NCI-H345 treated with DMSO at 0.1 percent for 48 hours (cell line): ENCODE measurements at regions not wholly inside any gene's neighbourhood (a gene's known extent, or its start where the extent isn't known, plus 50 kb on each side); places are given as distances from the start of the nearest gene placed in this dataset.
A peak's percentile ranks its signal among the peaks of the same experiment; 100 is the strongest.

Experiments used
- DNase-seq: peaks from one replicate; lab custom pipeline; 2025; ENCODE audit not compliant: unreplicated experiment; lab: John Stamatoyannopoulos, UW

- DNase-seq: no peak
Measured at GRCh38 chr7:96415293-96415940, 93.5 kb upstream of the SLC25A13 start.

DNA sequence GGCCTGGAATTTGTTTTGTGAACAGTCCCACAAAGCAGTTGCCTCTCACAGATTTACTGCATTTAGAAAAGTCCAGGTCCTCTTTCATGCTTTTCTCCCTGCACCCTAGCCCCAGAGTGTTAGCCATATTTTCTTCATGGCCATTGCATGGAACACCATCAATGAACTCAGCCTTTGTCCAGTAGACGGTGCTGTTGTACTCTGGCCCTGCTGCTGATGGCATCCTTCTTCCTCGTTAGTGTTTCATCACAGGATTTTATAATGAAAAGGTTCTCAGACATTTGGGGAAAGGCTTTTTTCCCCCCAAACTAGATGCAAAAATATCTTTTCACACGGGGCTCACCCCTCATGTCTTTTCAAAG is 93.0 kb upstream of the SLC25A13 start:
- DNase-seq: peak; percentile 16

GRCh38 chr7:96410126-96410839 is 88.4 kb upstream of the SLC25A13 start:
- no peak for DNase-seq

GRCh38 chr7:96408881-96409280 is 87.0 kb upstream of the SLC25A13 start:
- DNase-seq: no peak

GRCh38 chr7:96407427-96407826 is 85.5 kb upstream of the SLC25A13 start:
- DNase-seq: no peak

DNA sequence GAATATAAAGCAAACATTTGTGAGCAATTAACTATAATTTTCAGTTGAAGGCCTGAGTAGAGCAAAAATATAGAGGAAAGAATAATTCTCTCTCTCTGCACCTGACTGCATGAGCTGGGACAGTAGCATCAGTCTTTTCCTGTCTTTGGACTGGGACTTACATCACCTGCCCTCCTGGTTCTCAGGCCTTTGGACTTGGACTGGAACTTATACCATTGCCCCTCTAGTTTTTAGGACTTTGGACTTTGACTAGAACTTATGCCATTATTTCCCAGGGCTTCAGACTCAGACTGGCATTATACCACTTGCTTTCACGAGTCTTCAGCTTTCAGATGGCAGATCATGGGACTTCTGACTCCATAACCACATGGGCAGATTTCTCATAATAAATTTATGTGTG is 81.0 kb upstream of the SLC25A13 start:
- DNase-seq: no peak

DNA sequence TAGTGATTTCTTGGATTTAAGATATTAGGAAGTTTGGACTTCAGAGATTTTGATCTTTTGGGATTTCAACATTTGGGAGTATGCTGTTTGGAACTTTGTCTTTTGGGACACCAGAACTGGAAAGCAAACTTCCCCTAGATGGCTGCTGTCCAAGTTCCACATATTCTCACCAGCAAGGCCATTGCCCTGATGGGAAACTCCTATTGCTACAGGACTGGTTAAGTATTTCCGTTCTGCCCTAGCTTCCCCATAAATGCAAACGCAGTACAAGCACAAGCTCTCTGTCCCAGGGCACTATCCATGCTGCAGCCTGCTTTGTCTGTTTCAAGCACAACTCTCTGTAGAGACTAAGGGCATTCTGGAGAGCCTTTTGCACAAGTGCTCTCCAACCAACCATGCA is 79.3 kb upstream of the SLC25A13 start:
- no peak for DNase-seq

DNA sequence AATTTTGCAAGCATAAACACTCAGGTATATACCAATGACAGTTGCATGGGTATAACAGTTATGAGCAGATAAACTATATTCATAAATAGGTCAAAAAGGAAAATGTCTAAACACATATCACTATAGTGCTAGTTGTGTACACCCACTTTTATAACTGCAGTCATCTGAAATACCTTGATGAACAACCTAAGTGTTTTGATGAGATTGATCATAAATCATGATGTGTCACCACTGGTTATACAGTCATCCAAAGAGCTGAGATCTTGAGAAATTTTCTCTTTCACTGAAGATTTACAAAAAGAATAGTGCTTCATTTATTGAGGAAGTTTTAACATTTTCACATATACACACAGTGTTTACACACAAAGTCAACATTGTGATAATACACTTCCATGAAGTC is 78.6 kb upstream of the SLC25A13 start:
- DNase-seq: no peak

- DNase-seq: no peak
Measured at GRCh38 chr7:96400001-96400400, 78.1 kb upstream of the SLC25A13 start.

DNA sequence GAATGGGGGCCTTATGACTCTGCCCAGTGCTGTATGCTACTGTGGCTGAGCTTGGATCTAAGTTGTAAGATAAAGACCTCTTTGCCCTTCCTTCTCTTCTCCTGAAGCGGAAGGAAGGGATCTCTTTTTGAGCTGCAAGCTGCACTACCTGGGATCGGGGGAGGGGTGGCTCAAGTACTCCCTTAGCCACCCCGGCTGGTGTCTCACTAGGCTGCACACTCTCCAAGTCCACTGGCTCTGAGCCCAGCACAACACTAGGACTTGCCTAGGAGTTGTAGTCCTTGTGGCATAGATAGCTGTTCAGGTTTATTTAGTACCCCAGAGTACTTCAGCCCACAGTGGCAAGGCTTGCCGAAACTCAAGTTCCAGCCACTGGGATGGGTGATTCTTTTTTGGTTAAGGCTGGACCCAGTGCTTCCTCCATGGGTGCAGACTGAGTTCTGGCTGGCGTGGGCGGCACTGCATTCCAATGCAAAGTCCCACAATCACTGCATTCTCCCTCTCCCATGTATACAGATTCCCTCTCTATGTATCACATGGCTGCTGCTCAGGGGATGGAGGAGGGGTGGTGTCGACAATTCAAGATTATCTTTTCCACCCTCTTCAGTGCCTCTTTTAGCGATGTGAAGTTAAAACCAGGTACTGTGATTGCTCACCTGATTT is 76.2 kb upstream of the SLC25A13 start:
- no peak for DNase-seq

DNA sequence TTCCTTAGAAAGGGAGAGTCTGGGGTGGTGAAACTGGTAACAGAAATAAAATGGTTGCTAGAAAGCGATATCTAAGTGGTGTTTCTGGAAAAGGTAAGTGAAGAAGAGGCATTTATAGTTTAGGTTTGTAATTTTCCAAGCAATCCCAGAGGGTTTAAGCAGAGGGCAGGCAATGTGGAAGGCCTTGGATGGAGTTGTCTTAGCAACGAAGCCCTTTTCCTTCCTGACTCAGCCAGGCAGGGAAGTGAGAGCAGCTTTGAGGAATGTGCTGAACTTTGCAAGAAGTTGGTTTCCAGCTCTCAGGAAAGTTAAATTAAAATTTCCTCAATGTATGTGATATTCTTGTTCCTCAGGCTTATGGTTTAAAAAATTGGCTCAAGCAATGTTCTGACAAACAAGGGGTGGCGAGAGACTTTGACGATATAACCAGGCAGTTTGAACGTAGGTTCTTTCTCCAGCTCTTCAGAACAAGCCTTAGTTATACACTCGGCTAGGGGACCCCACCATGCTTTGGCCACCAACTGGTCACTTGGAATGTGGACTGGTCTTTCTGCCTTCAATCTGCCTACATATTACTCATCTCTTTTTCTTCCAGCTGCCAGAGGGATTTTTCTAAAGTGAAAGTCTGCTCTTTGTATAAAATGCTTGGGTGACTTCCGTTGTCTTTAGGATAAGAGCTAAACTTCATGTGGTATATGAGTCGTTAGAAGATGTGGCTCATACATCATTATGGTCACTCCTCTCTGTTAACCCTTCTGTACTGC is 66.9 kb upstream of the SLC25A13 start:
- DNase-seq: no peak

GRCh38 chr7:96388166-96388565 is 66.3 kb upstream of the SLC25A13 start:
- DNase-seq: no peak

DNA sequence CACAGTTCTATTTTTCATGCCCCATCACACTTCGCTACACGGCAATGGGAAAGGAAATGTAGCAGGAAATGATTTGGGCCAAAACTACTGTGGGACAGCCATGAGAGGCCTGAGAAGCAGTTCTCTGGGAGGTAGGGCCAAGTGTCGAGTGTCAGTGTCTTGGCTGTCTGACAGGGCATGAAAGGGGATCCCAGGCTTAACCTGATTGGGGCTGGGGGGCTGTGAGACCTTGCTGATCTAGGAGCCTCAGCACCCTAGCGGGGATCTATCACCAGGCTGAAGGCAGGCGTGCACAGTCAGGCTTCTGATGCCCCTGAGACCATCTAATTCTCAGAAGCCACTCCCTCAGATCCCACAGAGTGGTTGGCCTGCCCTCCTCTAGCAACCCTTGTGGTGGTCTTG is 58.2 kb upstream of the SLC25A13 start:
- no peak for DNase-seq

GRCh38 chr7:96377399-96377798 is 55.5 kb upstream of the SLC25A13 start:
- no peak for DNase-seq
